Hepatocyte (in vitro differentiated cells): ENCODE measurements at regions not wholly inside any gene's neighbourhood (a gene's known extent, or its start where the extent isn't known, plus 50 kb on each side); places are given as distances from the start of the nearest gene placed in this dataset.

ENCODE experiments used
- DNase-seq: peaks from one replicate; pipeline ENCODE4 v3.0.0-alpha.2; 2016; ENCODE audit warnings: low spot score
- H2AFZ ChIP-seq: fragments of 200-600 bp; sonication (generic); 2 replicates; pipeline ENCODE4 v1.6.0; 2016; ENCODE audit warnings: antibody characterized with exemption, mild to moderate bottlenecking
- H3K27ac ChIP-seq: fragments of 200-600 bp; sonication (generic); 2 replicates; pipeline ENCODE4 v1.5.1; 2016; ENCODE audit warnings: mild to moderate bottlenecking
- H3K27me3 ChIP-seq: fragments of 200-600 bp; sonication (generic); 2 replicates; pipeline ENCODE4 v1.6.1; 2016
- H3K36me3 ChIP-seq: fragments of 200-600 bp; sonication (generic); replicated peaks from 2 replicates; pipeline ENCODE4 v1.5.1; 2016; ENCODE audit warnings: low read depth; ENCODE audit not compliant: insufficient read depth
- H3K4me1 ChIP-seq: fragments of 200-600 bp; sonication (generic); 2 replicates; pipeline ENCODE4 v1.5.1; 2016; ENCODE audit warnings: mild to moderate bottlenecking, moderate library complexity; ENCODE audit not compliant: insufficient read depth
- H3K4me2 ChIP-seq: fragments of 200-600 bp; sonication (generic); 2 replicates; pipeline ENCODE4 v1.6.0; 2016
- H3K4me3 ChIP-seq: fragments of 200-600 bp; sonication (generic); 2 replicates; pipeline ENCODE4 v1.5.1; 2016; ENCODE audit warnings: mild to moderate bottlenecking
- H3K79me2 ChIP-seq: fragments of 200-600 bp; sonication (generic); 2 replicates; pipeline ENCODE4 v1.6.0; 2017; ENCODE audit warnings: mild to moderate bottlenecking
- H3K9me2 ChIP-seq: fragments of 200-600 bp; sonication (generic); replicated peaks from 2 replicates; pipeline ENCODE4 v1.6.0; 2017; ENCODE audit warnings: mild to moderate bottlenecking; ENCODE audit not compliant: insufficient read depth
- H3K9me3 ChIP-seq: fragments of 200-600 bp; sonication (generic); 2 replicates; pipeline ENCODE4 v1.5.1; 2016; ENCODE audit warnings: low read depth, mild to moderate bottlenecking
- H4K20me1 ChIP-seq: fragments of 200-600 bp; sonication (generic); 2 replicates; pipeline ENCODE4 v1.6.0; 2016; ENCODE audit warnings: mild to moderate bottlenecking; ENCODE audit not compliant: insufficient read depth, poor library complexity, severe bottlenecking
- EZH2 ChIP-seq: fragments of 200-600 bp; sonication (generic); IDR thresholded peaks from 2 replicates; pipeline ENCODE4 v1.6.1; 2016; ENCODE audit warnings: antibody characterized with exemption, mild to moderate bottlenecking, borderline replicate concordance
- EZH2phosphoT487 ChIP-seq: fragments of 200-600 bp; sonication (generic); IDR thresholded peaks from one replicate; pipeline ENCODE4 v1.6.1; 2018; ENCODE audit warnings: antibody characterized with exemption, mild to moderate bottlenecking, low read depth, moderate library complexity; ENCODE audit not compliant: unreplicated experiment, severe bottlenecking
- WGBS: methylation state at CpG from one replicate; pipeline ENCODE4 v1.1.6; 2016; ENCODE audit warnings: low lambda C conversion rate; ENCODE audit errors: missing lambda C conversion rate; 5-methylcytosine and 5-hydroxymethylcytosine counted together
- TF ChIP-seq, protein P1 (sequence below): fragments of 200-600 bp; sonication (generic); IDR thresholded peaks from 2 replicates; pipeline ENCODE4 v1.5.1; 2016; ENCODE audit warnings: antibody characterized with exemption, mild to moderate bottlenecking; ENCODE audit not compliant: poor library complexity

DNA sequence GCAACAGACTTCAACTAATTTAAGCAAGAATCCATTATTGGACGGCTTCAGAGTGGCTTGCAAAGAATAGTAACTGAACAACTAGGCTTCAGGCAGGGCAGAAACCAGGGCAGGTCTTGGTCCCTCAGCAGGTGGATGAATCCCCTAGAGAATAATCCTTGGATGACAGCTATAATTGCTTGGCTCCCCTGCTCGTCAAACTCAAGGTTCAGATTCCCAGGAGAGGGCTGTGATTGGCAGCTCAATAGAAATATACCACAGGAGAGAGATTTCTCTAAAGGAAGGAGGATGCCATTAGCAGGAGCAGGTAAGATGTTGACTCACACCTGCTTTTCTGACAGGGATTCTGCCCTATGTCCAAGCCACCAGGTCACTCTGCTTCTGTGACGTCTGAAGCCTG lies 89.6 kb upstream of the PCDH8 start:
- no peak for TF ChIP-seq EZH2
- H3K27me3 ChIP-seq = no peaks in the 10 kb centered on the region
- H3K79me2 ChIP-seq = no peaks in the 10 kb centered on the region
- no peak overlapping the region for H3K27ac ChIP-seq
- H3K36me3 ChIP-seq = no peaks in the 10 kb centered on the region
- no peaks in the 10 kb centered on the region for H3K4me1 ChIP-seq
- no peaks in the 10 kb centered on the region for H3K9me2 ChIP-seq
- no peak for DNase-seq
- no peak overlapping the region for H2AFZ ChIP-seq
- no peaks in the 10 kb centered on the region for H4K20me1 ChIP-seq
- H3K4me3 ChIP-seq = no peak overlapping the region
- 70% methylated on average over 3 of the region's 3 CpGs for WGBS
- no peaks in the 10 kb centered on the region for H3K9me3 ChIP-seq
- no peak overlapping the region for H3K4me2 ChIP-seq

DNA sequence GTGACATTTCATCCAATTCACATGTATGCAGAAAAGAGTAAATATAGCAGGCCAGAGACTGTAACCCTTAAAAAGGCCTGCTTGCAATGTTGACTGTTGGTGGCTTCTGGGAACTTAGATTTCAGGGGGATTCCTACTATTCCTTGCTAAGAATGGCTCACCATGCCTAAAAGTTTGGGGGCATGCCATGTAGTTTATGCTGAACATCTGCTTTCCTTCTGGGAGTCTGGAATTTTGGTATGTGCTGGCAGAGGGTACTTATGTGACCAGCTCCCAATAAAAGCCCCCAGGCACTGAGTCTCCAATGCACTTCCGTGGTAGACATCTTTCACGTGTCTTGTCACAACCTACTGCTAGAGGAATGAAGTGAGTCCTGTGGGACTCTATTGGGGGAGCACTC lies 88.4 kb upstream of the PCDH8 start:
- H3K9me2 ChIP-seq = no peaks in the 10 kb centered on the region
- WGBS = 65% methylated on average over 2 of the region's 2 CpGs

DNA sequence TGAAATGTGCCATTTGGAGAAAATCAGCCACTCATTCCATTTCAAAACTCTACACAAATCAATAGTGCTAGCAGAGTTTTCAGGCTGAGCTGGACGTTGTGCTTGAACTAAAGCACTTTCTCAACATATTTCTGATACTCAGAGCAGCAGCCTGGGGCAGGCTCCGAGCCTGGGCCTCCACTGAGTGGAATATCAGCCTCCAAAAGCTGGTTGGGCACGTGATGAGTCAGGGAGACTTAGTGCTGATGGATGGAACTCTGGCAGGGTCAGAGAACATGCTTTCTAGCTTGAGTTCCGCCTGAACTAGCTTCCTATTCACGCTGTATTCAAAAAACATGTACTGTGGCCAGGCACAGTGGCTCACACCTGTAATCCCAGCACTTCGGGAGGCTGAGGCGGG lies 85.8 kb upstream of the PCDH8 start:
- no peak for TF ChIP-seq EZH2
- no peak for TF ChIP-seq EZH2phosphoT487
- TF ChIP-seq, protein P1, sequence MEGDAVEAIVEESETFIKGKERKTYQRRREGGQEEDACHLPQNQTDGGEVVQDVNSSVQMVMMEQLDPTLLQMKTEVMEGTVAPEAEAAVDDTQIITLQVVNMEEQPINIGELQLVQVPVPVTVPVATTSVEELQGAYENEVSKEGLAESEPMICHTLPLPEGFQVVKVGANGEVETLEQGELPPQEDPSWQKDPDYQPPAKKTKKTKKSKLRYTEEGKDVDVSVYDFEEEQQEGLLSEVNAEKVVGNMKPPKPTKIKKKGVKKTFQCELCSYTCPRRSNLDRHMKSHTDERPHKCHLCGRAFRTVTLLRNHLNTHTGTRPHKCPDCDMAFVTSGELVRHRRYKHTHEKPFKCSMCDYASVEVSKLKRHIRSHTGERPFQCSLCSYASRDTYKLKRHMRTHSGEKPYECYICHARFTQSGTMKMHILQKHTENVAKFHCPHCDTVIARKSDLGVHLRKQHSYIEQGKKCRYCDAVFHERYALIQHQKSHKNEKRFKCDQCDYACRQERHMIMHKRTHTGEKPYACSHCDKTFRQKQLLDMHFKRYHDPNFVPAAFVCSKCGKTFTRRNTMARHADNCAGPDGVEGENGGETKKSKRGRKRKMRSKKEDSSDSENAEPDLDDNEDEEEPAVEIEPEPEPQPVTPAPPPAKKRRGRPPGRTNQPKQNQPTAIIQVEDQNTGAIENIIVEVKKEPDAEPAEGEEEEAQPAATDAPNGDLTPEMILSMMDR = no peak
- H3K36me3 ChIP-seq = no peaks in the 10 kb centered on the region
- no peak overlapping the region for H3K4me2 ChIP-seq
- H3K4me1 ChIP-seq = no peaks in the 10 kb centered on the region
- no peak for DNase-seq
- H3K79me2 ChIP-seq = no peaks in the 10 kb centered on the region
- no peaks in the 10 kb centered on the region for H3K9me2 ChIP-seq
- no peaks in the 10 kb centered on the region for H4K20me1 ChIP-seq
- no peaks in the 10 kb centered on the region for H3K27me3 ChIP-seq
- H3K27ac ChIP-seq = no peak overlapping the region
- no peaks in the 10 kb centered on the region for H3K9me3 ChIP-seq
- no peak overlapping the region for H2AFZ ChIP-seq
- no peak overlapping the region for H3K4me3 ChIP-seq
- WGBS = 81% methylated on average over 7 of the region's 7 CpGs

More for the DNA sequence above, 88.4 kb upstream of the PCDH8 start:
- H3K9me3 ChIP-seq = no peaks in the 10 kb centered on the region
- no peak for TF ChIP-seq EZH2phosphoT487
- TF ChIP-seq, protein P1 = no peak
- no peak for TF ChIP-seq EZH2
- no peak for DNase-seq
- no peak overlapping the region for H3K4me2 ChIP-seq
- H3K36me3 ChIP-seq = no peaks in the 10 kb centered on the region
- H3K27me3 ChIP-seq = no peaks in the 10 kb centered on the region
- no peaks in the 10 kb centered on the region for H3K4me1 ChIP-seq
- no peaks in the 10 kb centered on the region for H3K79me2 ChIP-seq
- H4K20me1 ChIP-seq = no peaks in the 10 kb centered on the region
- no peak overlapping the region for H3K27ac ChIP-seq
- no peak overlapping the region for H2AFZ ChIP-seq
- H3K4me3 ChIP-seq = no peak overlapping the region

DNA sequence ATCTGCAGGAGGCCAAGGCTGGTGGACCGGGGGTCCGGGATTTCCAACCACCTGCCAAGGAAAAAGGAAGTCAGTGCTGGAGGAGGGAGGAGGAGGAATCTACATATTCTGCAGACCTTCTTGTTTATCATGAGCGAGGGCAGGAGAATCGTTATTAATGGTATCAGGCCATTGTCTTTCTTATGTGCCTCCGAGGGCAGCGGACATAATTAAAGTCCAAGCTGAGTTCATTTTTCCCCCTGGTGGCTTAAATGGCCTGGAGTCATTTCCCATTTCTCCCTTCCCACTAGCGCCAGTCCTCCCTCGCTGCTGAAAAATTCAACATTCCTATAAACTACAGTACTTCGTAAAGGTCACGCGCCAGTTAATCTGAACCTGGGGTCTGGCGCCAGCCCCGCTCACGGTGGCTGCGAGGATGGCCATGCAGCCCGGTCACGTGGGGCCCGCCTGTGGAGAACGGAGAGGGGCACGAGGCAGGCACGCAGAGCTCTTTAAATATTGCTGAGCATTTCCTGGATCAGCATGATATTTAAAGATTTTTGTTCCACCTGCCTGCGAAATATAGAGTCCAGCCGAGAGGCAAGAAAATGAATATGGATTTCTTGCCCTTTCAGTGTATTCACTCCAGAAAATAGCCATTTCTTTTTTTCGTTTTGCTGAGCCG lies 85.2 kb upstream of the PCDH8 start:
- Histone ChIP-seq H3K27ac (no peak overlapping the region), H4K20me1 (no peaks in the 10 kb centered on the region), H3K4me3 (no peak overlapping the region), H3K36me3 (no peaks in the 10 kb centered on the region), H3K4me1 (no peaks in the 10 kb centered on the region), H3K4me2 (no peak overlapping the region), H3K9me2 (no peaks in the 10 kb centered on the region), H2AFZ (no peak overlapping the region), H3K79me2 (no peaks in the 10 kb centered on the region), H3K9me3 (no peaks in the 10 kb centered on the region), H3K27me3 (no peaks in the 10 kb centered on the region)
- no peak for TF ChIP-seq EZH2
- TF ChIP-seq, protein P1 = no peak
- TF ChIP-seq EZH2phosphoT487 = no peak
- WGBS = 91% methylated on average over 25 of the region's 25 CpGs
- DNase-seq = no peak
